Gastrocnemius medialis (tissue), 4 donors: ENCODE measurements at regions not wholly inside any gene's neighbourhood (a gene's known extent, or its start where the extent isn't known, plus 50 kb on each side); places are given as distances from the start of the nearest gene placed in this dataset.
A peak's percentile ranks its signal among the peaks of the same experiment; 100 is the strongest.

Experiments used
- ATAC-seq, 2 donors: fragments of 150-250 bp; one replicate each; pipeline ENCODE4 v1.9.1; 2016
- DNase-seq, 2 donors: peaks; one replicate each; pipeline ENCODE4 v3.0.0-alpha.2; 2019
- H3K27ac ChIP-seq, 4 donors: fragments of 200-600 bp; sonication (generic); 1 replicate in 1 of 4; 2 replicates in 3 of 4; pipeline ENCODE4 v1.5.1; 2016 to 2018; ENCODE audit warnings: mild to moderate bottlenecking in 2 of 4, moderate library complexity in 1 of 4
- H3K27me3 ChIP-seq, 3 donors: fragments of 200-600 bp; sonication (generic) in 2 of 3; 1 replicate in 1 of 3; 2 replicates in 2 of 3; pipeline versions ENCODE4 v1.5.1 to v1.6.0; 2016 to 2019; ENCODE audit warnings: mild to moderate bottlenecking in 1 of 3, moderate library complexity in 1 of 3
- H3K36me3 ChIP-seq, 2 donors: fragments of 200-600 bp; sonication (generic) in 1 of 2; one replicate each; pipeline ENCODE4 v1.5.1; 2017 to 2018
- H3K4me1 ChIP-seq, 2 donors: fragments of 200-600 bp; sonication (generic) in 1 of 2; one replicate each; pipeline ENCODE4 v1.5.1; 2016 to 2017; ENCODE audit warnings: mild to moderate bottlenecking in 2 of 2
- H3K4me3 ChIP-seq, 4 donors: fragments of 200-600 bp; sonication (generic) in 3 of 4; 1 replicate in 1 of 4; 2 replicates in 3 of 4; pipeline ENCODE4 v1.5.1; 2016 to 2019; ENCODE audit warnings: mild to moderate bottlenecking in 2 of 4
- H3K9me3 ChIP-seq, 3 donors: fragments of 200-600 bp; sonication (generic) in 2 of 3; 1 replicate in 1 of 3; 2 replicates in 2 of 3; pipeline ENCODE4 v1.5.1; 2016 to 2019
- CTCF ChIP-seq, 5 experiments: fragments of 450-650 bp in 3 of 5; fragments of 200-600 bp in 2 of 5; sonication (generic) in 2 of 5; IDR thresholded peaks in 4 of 5; conservative IDR thresholded peaks in 1 of 5; 1 replicate in 4 of 5; 2 replicates in 1 of 5; pipeline ENCODE4 v1.5.1; 2016 to 2019; ENCODE audit warnings: antibody characterized with exemption in 5 of 5, mild to moderate bottlenecking in 3 of 5, moderate library complexity in 3 of 5
- POLR2A ChIP-seq, 2 donors: fragments of 450-650 bp; IDR thresholded peaks; one replicate each; pipeline ENCODE4 v1.6.1; 2017; ENCODE audit warnings: antibody characterized with exemption in 2 of 2, mild to moderate bottlenecking in 2 of 2, moderate library complexity in 2 of 2
- in situ Hi-C, 4 donors: fragments of 200-750 bp; cut with MboI; loops; one replicate each; pipeline versions ENCODE4 v1.15.0 to v1.8.0; 2017; ENCODE audit warnings: low sequenced_read_pairs in 4 of 4
- intact Hi-C: fragments of 100-400 bp; cut with DNase I; formaldehyde crosslinking; loops from one replicate; pipeline ENCODE4 v1.15.1; 2023; ENCODE audit warnings: low total_unique reads

DNA sequence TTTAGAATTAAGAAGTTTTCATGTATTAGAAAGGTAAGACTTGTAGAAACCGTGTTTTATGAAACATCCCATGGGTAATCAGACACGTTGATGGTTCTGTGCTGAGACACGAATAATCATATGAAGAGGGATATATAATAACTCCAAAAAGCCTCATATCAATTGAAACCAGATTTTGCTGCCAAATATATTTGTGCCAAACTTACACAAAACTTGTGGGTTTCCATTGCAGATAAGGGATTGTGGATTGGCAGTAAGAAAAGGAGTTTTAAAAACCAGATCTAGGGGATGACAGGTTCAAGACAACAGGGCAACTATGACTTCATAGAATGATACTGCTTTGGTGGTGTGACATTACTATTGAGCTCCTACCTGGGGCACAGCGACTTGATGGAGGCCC, 616.1 kb downstream of the BCOR start:
- TF ChIP-seq CTCF (IDR thresholded peaks at IDR 0.05 in 4 of 5, conservative IDR thresholded peaks at IDR 0.05 in 1 of 5) (no peak), POLR2A (IDR thresholded peaks at IDR 0.05) (no peak)
- Histone ChIP-seq H3K4me1 (no peaks in the 10 kb centered on the region), H3K27me3 (no peaks in the 10 kb centered on the region), H3K9me3 (no peaks in the 10 kb centered on the region), H3K4me3 (no peak overlapping the region), H3K27ac (no peak overlapping the region), H3K36me3 (no peaks in the 10 kb centered on the region)
- ATAC-seq = no peak
- no peak for DNase-seq
- intact Hi-C loops (no loop called here), in situ Hi-C loops (no loop called here)

- H3K4me1 ChIP-seq = peaks cover 0 to 9% of the 10 kb centered on the region in 2 donors
- no peaks in the 10 kb centered on the region for H3K36me3 ChIP-seq
- H3K4me3 ChIP-seq = no peak overlapping the region
- DNase-seq (no peak), ATAC-seq (no peak)
- intact Hi-C loops (no loop called here), in situ Hi-C loops (no loop called here)
- H3K27me3 ChIP-seq = no peaks in the 10 kb centered on the region
- H3K9me3 ChIP-seq = no peaks in the 10 kb centered on the region
- no peak overlapping the region for H3K27ac ChIP-seq
- TF ChIP-seq POLR2A (IDR thresholded peaks at IDR 0.05) (no peak), CTCF (IDR thresholded peaks at IDR 0.05 in 4 of 5, conservative IDR thresholded peaks at IDR 0.05 in 1 of 5) (no peak)
These were observed 613.3 kb downstream of the BCOR start for GRCh38 chrX:39484159-39485068.

GRCh38 chrX:39487166-39487968, 610.4 kb downstream of the BCOR start:
- Histone ChIP-seq H3K36me3 (no peaks in the 10 kb centered on the region), H3K27me3 (no peaks in the 10 kb centered on the region), H3K9me3 (no peaks in the 10 kb centered on the region), H3K27ac (no peak overlapping the region), H3K4me3 (no peak overlapping the region), H3K4me1 (peaks cover 4 to 9% of the 10 kb centered on the region in 2 donors)
- in situ Hi-C loops = no loop called here
- intact Hi-C loops = no loop called here
- peak in 1 of 2 donors; percentile 74 for ATAC-seq
- DNase-seq = no peak
- no peak for TF ChIP-seq CTCF (IDR thresholded peaks at IDR 0.05 in 4 of 5, conservative IDR thresholded peaks at IDR 0.05 in 1 of 5)
- no peak for TF ChIP-seq POLR2A (IDR thresholded peaks at IDR 0.05)

GRCh38 chrX:39487969-39488330, 609.8 kb downstream of the BCOR start:
- H3K4me3 ChIP-seq = no peak overlapping the region
- H3K4me1 ChIP-seq = peaks cover 4 to 12% of the 10 kb centered on the region in 2 donors
- DNase-seq (no peak), ATAC-seq (no peak)
- no peaks in the 10 kb centered on the region for H3K36me3 ChIP-seq
- TF ChIP-seq CTCF (IDR thresholded peaks at IDR 0.05 in 4 of 5, conservative IDR thresholded peaks at IDR 0.05 in 1 of 5) (no peak), POLR2A (IDR thresholded peaks at IDR 0.05) (no peak)
- in situ Hi-C loops (no loop called here), intact Hi-C loops (no loop called here)
- no peak overlapping the region for H3K27ac ChIP-seq
- no peaks in the 10 kb centered on the region for H3K9me3 ChIP-seq
- no peaks in the 10 kb centered on the region for H3K27me3 ChIP-seq
